Astrocyte (in vitro differentiated cells and primary cell): ENCODE measurements at regions not wholly inside any gene's neighbourhood (a gene's known extent, or its start where the extent isn't known, plus 50 kb on each side); places are given as distances from the start of the nearest gene placed in this dataset.

ENCODE experiments used
- CTCF ChIP-seq: IDR thresholded peaks from 2 replicates; pipeline ENCODE4 v1.5.1; 2011; ENCODE audit warnings: low read depth, mild to moderate bottlenecking, inconsistent platforms, low read length, moderate library complexity; ENCODE audit not compliant: insufficient read depth
- EZH2 ChIP-seq: IDR thresholded peaks from 2 replicates; pipeline ENCODE4 v1.6.1; 2012; ENCODE audit warnings: mild to moderate bottlenecking, low read length, inconsistent platforms; ENCODE audit not compliant: insufficient read depth

DNA sequence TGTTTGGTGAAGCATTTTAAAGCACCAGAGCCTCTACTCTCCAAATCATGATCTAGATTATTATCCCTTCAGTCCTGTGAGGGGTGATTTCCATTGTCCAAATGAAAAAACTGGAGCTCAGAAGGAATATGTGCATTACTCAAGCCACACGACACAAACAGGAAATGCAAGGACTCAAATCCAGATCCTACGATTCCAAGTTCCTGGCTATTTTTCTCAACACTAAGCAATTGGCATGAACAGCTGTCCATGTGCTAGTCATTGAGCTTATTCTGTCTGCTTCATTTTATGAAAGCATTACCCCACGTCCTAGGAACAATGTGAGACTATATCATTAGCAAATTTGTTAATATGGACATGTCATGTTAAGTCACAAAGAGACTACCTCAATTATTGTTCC is 273.1 kb upstream of the LYPLAL1 start:
- TF ChIP-seq CTCF (no peak), EZH2 (no peak)
